SK-N-SH (cell line): ENCODE measurements at regions not wholly inside any gene's neighbourhood (a gene's known extent, or its start where the extent isn't known, plus 50 kb on each side); places are given as distances from the start of the nearest gene placed in this dataset.

ENCODE experiments used
- CTCF ChIP-seq: fragments of 200-600 bp; sonication (generic); IDR thresholded peaks from 2 replicates; pipeline ENCODE4 v1.6.1; 2017; ENCODE audit warnings: antibody characterized with exemption, mild to moderate bottlenecking, moderate library complexity
- RCOR1 ChIP-seq: fragments of 150-350 bp; IDR thresholded peaks from 2 replicates; pipeline ENCODE4 v1.6.1; 2017; ENCODE audit warnings: antibody characterized with exemption, low read length
- SIN3A ChIP-seq: IDR thresholded peaks from 2 replicates; pipeline ENCODE4 v1.6.1; 2012; ENCODE audit warnings: low read depth, mild to moderate bottlenecking, low read length, moderate library complexity, borderline replicate concordance
- SMC3 ChIP-seq: IDR thresholded peaks from 2 replicates; pipeline ENCODE4 v1.6.1; 2012; ENCODE audit warnings: low read depth, low read length, improper control_type of control experiment
- TAF1 ChIP-seq: IDR thresholded peaks from 2 replicates; pipeline ENCODE4 v1.6.1; 2012; ENCODE audit warnings: low read depth, mild to moderate bottlenecking, low read length, moderate library complexity, borderline replicate concordance
- TCF12 ChIP-seq: IDR thresholded peaks from 2 replicates; pipeline ENCODE4 v1.4.0; 2012

- TF ChIP-seq CTCF, result no peak
- TF ChIP-seq RCOR1, result no peak
- TF ChIP-seq SIN3A, result no peak
- TF ChIP-seq TCF12, result no peak
- TF ChIP-seq TAF1, result no peak
- TF ChIP-seq SMC3, result no peak
Observed at GRCh38 chr22:26734339-26735018, 77.1 kb downstream of the MIAT start.
